ENCODE measurements at regions not wholly inside any gene's neighbourhood (a gene's known extent, or its start where the extent isn't known, plus 50 kb on each side); places are given as distances from the start of the nearest gene placed in this dataset.
"Not testable (repeated sequence)": the region's sequence is repeated elsewhere in the genome, so short reads cannot be mapped to it uniquely, and the experiment has no call there.

GRCh38 chr22:49656883-49657274, 170.8 kb downstream of the BRD1 start:
- TF ChIP-seq CTCF (conservative IDR thresholded peaks at IDR 0.05; ENCODE audit: low read depth, low read length); BHLHE40 (IDR thresholded peaks at IDR 0.05; ENCODE audit: low read depth, low read length); POLR2A (IDR thresholded peaks at IDR 0.05; ENCODE audit: low read depth, low read length): not testable (repeated sequence)

All from IMR-90 (cell line).